HG02938 (cell line): ENCODE measurements at regions not wholly inside any gene's neighbourhood (a gene's known extent, or its start where the extent isn't known, plus 50 kb on each side); places are given as distances from the start of the nearest gene placed in this dataset.
"Not testable (repeated sequence)": the region's sequence is repeated elsewhere in the genome, so short reads cannot be mapped to it uniquely, and the experiment has no call there.

Experiments
- ATAC-seq: cut with Tn5 transposase; IDR thresholded peaks from one replicate; pipeline ENCODE4 v1.9.1; 2021; ENCODE audit warnings: mild to moderate bottlenecking, moderate library complexity; ENCODE audit not compliant: unreplicated experiment

- ATAC-seq: no peak
These were observed 60.3 kb downstream of the EOMES start for GRCh38 chr3:27661797-27662196.

GRCh38 chr3:27659279-27660021 lies 62.7 kb downstream of the EOMES start:
- peak; percentile 76 for ATAC-seq

- ATAC-seq: no peak
These were observed 63.4 kb downstream of the EOMES start for GRCh38 chr3:27658741-27659140.

DNA sequence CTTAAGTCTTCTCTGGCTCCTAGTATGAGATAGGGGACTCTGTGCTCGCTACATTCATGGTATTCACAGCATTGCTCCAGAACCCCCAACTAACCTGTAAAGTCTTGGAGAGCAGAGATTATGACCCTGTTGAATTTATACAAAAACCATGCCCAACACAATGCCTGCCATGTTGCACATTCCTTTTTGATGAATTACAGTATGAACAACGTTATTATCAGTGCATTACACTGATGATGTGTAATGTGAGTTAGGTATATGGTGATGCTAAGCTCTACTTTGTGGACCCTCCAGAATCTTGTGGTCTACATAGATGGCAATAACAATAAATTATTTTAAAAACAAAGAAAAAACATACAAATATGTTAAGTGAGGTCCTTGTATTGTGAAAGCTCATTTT lies 64.3 kb downstream of the EOMES start:
- no peak for ATAC-seq

- ATAC-seq: no peak
These were observed 64.7 kb downstream of the EOMES start for GRCh38 chr3:27657404-27657803.

DNA sequence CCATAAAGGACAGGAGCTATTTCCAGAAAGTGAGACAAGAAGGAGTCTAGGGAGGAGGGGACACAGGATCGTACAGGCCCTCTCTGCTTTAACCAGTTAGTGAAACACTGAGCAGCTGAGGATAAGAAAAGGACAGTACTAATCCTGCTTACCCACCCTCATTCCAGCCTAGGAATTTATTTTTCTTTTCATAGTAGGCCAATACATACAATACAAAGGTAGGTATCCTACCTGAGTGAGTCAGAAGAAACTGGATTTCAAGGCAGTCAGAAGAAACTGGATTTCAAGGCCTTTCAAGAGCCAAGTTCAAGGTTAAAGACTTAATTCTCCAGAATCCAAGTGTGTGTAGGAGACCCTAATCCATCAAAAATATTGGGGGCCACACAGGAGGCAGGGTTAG lies 65.3 kb downstream of the EOMES start:
- no peak for ATAC-seq

- no peak for ATAC-seq
These were observed 66.6 kb downstream of the EOMES start for GRCh38 chr3:27655547-27655946.

DNA sequence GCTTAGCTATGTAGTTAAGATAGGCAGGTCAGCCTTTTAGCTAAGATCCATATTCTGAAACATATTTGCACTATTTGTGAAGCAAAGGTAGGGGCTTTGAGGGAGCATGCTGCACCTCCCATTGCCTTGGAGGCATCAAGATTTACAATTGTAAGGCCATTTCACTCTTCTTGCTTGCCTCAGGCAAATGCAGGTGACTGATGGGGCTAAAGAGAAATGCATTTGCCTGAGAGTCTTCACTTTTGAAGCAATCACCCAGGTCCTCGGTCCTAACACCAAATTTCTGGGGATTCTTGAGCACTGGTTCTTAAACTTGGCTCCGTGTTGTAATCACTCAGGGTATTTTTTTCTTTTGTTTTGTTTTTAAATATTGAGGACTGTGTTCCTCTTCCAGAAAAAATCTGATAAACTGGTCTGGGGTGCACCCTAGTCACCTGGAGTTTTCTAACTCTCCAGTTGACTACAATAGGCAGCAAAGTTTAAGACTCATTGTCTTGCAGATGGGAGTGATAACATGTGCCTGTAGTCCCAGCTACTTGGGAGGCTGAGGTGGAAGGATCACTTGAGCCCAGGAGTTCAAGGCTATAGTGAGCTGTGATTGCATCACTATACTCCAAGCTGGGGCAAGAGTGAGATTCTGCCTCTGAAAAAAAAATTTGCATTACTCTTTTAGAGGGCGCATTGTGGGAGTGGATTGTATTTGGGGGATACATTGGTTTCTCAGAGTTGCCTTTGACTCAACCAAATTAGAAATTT lies 68.1 kb downstream of the EOMES start:
- no peak for ATAC-seq

- ATAC-seq: no peak
These were observed 72.8 kb downstream of the EOMES start for GRCh38 chr3:27649277-27649676.

DNA sequence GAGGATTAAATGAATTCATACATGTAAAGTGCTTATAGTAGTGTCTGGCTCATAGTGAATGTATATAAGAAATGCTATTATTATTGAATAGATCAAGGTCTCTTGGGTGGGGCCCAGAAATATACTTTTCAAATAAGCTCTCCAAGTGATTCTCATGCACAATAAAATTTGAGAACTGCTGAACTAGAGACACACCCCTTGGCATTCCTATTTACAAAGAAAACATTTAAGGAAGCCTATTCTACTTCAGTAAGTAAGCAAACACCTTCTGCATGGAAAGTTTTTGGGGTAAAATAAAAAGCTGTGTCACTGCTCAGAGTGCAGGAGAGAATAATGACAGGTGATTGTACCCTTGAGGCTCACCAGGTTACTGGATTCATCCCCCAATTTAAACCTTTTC lies 75.2 kb downstream of the EOMES start:
- no peak for ATAC-seq

DNA sequence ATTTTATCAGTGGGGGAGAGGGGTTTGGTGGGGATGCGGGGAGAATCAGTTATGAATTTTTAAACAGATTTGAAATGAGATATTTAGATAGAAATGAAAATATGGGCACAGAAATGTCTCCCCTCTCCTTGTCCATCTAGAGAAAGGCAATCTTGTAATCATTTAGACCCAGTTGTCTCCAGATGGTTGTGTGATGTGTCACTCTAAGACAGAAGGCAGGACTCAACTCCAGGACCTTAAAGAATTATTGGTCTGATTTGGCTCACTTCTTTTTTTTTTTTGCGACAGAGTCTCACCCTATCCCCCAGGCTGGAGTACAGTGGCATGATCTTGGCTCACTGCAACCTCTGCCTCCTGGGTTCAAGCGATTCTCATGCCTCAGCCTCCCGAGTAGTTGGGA lies 77.2 kb downstream of the EOMES start:
- no peak for ATAC-seq

DNA sequence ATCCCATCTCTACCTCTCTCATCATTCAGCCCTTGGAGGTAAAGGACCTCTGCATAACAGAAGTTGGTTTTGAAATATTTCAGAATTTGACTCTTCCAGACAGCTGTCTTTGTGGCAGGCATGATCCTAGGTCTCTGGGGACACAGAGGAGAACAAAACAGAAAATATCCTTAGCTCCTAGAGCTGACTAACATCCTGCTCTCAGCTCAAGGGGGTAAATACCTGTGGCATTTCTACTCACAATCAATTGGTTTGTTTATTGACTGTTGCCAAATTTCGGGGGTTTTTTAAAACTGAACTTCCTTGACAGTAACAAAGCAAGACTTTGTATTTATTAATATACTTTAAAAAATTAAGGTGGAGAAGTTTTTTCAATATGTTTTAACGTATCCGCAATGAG lies 78.8 kb downstream of the EOMES start:
- no peak for ATAC-seq

GRCh38 chr3:27642796-27643195 lies 79.3 kb downstream of the EOMES start:
- ATAC-seq: no peak

GRCh38 chr3:27641888-27642601 lies 80.1 kb downstream of the EOMES start:
- no peak for ATAC-seq

DNA sequence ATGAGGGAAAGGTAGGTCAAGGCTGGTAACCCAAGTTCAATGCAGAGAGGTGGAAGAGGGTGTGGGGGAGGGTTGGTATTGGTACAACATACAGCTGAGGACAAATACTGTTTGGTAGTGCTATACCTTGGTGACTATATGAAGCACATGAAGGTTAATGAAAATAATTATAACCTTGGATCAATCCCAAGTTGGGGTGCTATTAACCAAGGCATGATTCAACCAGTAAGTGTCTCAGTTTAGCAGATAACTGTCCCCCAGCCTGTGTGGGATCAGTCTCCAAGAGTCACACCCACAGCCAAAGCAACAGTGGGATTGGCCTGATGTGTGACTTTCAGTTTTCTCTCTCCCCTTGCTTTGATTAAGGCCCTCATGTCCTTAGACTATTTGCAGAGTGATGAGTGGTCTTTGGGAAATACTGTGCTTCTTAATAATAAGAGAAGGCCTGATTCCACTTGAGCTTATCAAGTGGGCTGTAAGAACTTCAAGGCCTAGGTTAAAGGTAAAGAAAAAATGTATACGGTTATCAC lies 80.8 kb downstream of the EOMES start:
- ATAC-seq: no peak

DNA sequence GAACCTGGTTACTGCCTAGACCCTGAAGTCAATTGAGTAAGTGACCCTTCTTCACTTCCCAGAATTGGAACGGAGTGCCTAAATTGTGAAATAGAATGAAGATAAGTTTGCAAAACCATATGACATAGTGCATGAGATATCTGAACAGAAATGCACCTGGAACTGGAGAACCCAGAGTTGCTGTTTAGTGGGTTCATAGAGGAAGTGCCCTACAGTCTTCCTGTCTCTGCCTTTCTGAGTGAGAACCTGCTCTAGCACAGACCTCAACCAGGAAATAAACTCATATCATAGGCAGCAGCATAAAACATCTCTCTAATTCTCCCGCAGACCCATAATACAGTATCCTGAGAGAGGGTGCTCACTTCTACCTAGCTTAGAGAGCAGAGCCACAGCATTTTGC lies 82.9 kb downstream of the EOMES start:
- ATAC-seq: no peak

- ATAC-seq: no peak
These were observed 83.5 kb downstream of the EOMES start for GRCh38 chr3:27638594-27638993.

DNA sequence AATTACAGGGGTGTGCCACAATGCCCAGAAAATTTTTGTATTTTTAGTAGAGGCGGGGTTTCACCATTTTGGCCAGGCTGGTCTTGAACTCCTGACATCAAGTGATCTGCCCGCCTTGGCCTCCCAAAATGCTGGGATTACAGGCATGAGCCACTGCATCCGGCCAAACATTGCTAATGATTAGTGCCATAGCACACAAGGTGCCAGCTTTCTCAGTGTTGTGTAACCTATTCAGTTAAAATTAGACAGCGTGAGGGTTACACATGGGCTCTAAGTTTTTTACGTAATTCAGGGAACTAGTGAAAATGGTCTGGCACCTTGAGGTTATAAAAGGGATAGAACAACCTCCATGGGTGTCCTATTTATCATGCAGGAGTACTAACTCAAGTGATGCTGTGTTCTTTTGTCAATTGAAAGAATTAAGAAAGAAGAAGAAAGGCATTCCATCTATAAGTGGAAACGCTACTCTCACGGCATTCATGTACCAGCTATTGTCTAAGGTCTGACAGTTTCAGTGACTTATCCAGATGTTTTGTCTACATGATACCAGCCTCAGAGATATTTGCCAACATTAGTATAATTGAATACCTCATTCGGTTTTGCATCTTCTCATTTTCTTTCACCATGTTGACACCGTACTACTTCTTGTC lies 84.7 kb downstream of the EOMES start:
- ATAC-seq: no peak

GRCh38 chr3:27635006-27635405 lies 87.1 kb downstream of the EOMES start:
- ATAC-seq: not testable (repeated sequence)

- ATAC-seq: no peak
These were observed 88.9 kb downstream of the EOMES start for GRCh38 chr3:27633224-27633545.
